PC-9 (cell line): ENCODE measurements at regions not wholly inside any gene's neighbourhood (a gene's known extent, or its start where the extent isn't known, plus 50 kb on each side); places are given as distances from the start of the nearest gene placed in this dataset.

ENCODE experiments used
- EZH2 ChIP-seq: fragments of 200-600 bp; sonication (generic); IDR thresholded peaks from 2 replicates; pipeline ENCODE4 v1.8.0; 2017; ENCODE audit warnings: antibody characterized with exemption, low read depth
- TF ChIP-seq, protein P1 (sequence below): fragments of 200-600 bp; sonication (generic); conservative IDR thresholded peaks from 2 replicates; pipeline ENCODE4 v1.6.1; 2017; ENCODE audit warnings: mixed run types, antibody characterized with exemption, mild to moderate bottlenecking, moderate library complexity

DNA sequence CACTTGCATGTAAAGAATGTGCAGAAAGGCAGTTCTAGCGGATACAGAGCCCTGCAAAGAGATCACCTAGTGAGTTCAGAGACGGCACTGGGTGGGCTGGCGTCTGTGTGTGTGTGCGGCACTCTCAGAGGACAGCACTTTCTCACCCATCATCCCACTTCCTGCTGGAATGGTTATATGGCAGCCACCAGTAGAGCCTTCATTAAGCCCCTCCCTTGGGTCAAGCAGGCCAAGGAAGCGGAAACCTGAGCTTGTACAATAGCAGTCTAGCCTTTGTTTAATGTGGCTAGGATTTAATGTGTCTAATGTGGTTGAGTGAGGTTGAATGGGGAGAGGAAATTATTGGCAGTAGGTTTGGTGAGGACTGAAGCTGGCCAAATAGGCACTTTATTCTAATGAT lies 88.3 kb upstream of the ELAC2 start:
- TF ChIP-seq, protein P1, sequence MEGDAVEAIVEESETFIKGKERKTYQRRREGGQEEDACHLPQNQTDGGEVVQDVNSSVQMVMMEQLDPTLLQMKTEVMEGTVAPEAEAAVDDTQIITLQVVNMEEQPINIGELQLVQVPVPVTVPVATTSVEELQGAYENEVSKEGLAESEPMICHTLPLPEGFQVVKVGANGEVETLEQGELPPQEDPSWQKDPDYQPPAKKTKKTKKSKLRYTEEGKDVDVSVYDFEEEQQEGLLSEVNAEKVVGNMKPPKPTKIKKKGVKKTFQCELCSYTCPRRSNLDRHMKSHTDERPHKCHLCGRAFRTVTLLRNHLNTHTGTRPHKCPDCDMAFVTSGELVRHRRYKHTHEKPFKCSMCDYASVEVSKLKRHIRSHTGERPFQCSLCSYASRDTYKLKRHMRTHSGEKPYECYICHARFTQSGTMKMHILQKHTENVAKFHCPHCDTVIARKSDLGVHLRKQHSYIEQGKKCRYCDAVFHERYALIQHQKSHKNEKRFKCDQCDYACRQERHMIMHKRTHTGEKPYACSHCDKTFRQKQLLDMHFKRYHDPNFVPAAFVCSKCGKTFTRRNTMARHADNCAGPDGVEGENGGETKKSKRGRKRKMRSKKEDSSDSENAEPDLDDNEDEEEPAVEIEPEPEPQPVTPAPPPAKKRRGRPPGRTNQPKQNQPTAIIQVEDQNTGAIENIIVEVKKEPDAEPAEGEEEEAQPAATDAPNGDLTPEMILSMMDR: no peak
- TF ChIP-seq EZH2: no peak
